ENCODE measurements at regions not wholly inside any gene's neighbourhood (a gene's known extent, or its start where the extent isn't known, plus 50 kb on each side); places are given as distances from the start of the nearest gene placed in this dataset.
A peak's percentile ranks its signal among the peaks of the same experiment; 100 is the strongest.

- TF ChIP-seq CTCF (conservative IDR thresholded peaks at IDR 0.05; ENCODE audit: control insufficient read depth, insufficient read depth, low read depth, low read length) = no peak
- peak; percentile 30 for DNase-seq (ENCODE audit: low read depth)
- H3K4me3 ChIP-seq (ENCODE audit: control insufficient read depth, low read depth, low read length) = no peak overlapping the region
Measured at GRCh38 chr1:58318157-58319005, 228.1 kb downstream of the OMA1 start.

- H3K4me3 ChIP-seq (ENCODE audit: control insufficient read depth, low read depth, low read length) = no peak overlapping the region
- TF ChIP-seq CTCF (conservative IDR thresholded peaks at IDR 0.05; ENCODE audit: control insufficient read depth, insufficient read depth, low read depth, low read length) = no peak
- DNase-seq (ENCODE audit: low read depth) = no peak
Measured at GRCh38 chr1:58317694-58318093, 228.8 kb downstream of the OMA1 start.

GRCh38 chr1:58317086-58317485 lies 229.4 kb downstream of the OMA1 start:
- no peak for TF ChIP-seq CTCF (conservative IDR thresholded peaks at IDR 0.05; ENCODE audit: control insufficient read depth, insufficient read depth, low read depth, low read length)
- no peak for DNase-seq (ENCODE audit: low read depth)
- no peak overlapping the region for H3K4me3 ChIP-seq (ENCODE audit: control insufficient read depth, low read depth, low read length)

- no peak for TF ChIP-seq CTCF (conservative IDR thresholded peaks at IDR 0.05; ENCODE audit: control insufficient read depth, insufficient read depth, low read depth, low read length)
- H3K4me3 ChIP-seq (ENCODE audit: control insufficient read depth, low read depth, low read length) = no peak overlapping the region
- no peak for DNase-seq (ENCODE audit: low read depth)
Measured at GRCh38 chr1:58316141-58316540, 230.4 kb downstream of the OMA1 start.

- no peak overlapping the region for H3K4me3 ChIP-seq (ENCODE audit: control insufficient read depth, low read depth, low read length)
- DNase-seq (ENCODE audit: low read depth) = peak; percentile 10
- no peak for TF ChIP-seq CTCF (conservative IDR thresholded peaks at IDR 0.05; ENCODE audit: control insufficient read depth, insufficient read depth, low read depth, low read length)
Measured at GRCh38 chr1:58312971-58313563, 233.5 kb downstream of the OMA1 start.

- TF ChIP-seq CTCF (conservative IDR thresholded peaks at IDR 0.05; ENCODE audit: control insufficient read depth, insufficient read depth, low read depth, low read length) = no peak
Measured at GRCh38 chr1:58312461-58312860, 234.1 kb downstream of the OMA1 start.

More at GRCh38 chr1:58312461-58312860, 234.1 kb downstream of the OMA1 start:
- DNase-seq (ENCODE audit: low read depth) = no peak
- H3K4me3 ChIP-seq (ENCODE audit: control insufficient read depth, low read depth, low read length) = no peak overlapping the region

Data from fibroblast of mammary gland (primary cell).